ENCODE measurements at regions not wholly inside any gene's neighbourhood (a gene's known extent, or its start where the extent isn't known, plus 50 kb on each side); places are given as distances from the start of the nearest gene placed in this dataset.

DNA sequence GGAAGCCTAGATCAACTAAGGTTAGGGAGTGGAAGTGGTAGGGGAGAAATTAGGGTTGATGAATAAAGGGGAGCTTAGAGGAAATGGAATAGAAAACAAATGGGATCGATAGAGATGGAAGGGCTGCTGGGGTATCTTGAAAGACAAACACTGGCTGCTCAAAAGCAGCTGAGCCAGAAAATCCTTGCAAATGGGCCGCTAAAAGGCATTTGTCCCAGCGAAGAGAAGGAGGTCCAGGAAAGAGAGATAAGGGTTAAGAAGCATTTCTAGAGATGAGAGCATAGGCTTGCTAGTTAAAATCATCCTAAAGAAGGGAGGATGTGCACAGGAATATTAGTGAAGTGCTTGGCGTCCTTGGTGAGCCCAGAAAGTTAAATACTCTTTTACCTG lies 258.0 kb upstream of the CBLB start:
- TF ChIP-seq, protein P1, sequence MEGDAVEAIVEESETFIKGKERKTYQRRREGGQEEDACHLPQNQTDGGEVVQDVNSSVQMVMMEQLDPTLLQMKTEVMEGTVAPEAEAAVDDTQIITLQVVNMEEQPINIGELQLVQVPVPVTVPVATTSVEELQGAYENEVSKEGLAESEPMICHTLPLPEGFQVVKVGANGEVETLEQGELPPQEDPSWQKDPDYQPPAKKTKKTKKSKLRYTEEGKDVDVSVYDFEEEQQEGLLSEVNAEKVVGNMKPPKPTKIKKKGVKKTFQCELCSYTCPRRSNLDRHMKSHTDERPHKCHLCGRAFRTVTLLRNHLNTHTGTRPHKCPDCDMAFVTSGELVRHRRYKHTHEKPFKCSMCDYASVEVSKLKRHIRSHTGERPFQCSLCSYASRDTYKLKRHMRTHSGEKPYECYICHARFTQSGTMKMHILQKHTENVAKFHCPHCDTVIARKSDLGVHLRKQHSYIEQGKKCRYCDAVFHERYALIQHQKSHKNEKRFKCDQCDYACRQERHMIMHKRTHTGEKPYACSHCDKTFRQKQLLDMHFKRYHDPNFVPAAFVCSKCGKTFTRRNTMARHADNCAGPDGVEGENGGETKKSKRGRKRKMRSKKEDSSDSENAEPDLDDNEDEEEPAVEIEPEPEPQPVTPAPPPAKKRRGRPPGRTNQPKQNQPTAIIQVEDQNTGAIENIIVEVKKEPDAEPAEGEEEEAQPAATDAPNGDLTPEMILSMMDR (conservative IDR thresholded peaks at IDR 0.05 in 1 of 2, IDR thresholded peaks at IDR 0.05 in 1 of 2; ENCODE audit: extremely low read depth in 1 of 2, insufficient read depth in 1 of 2, low read depth in 1 of 2, low read length in 2 of 2): no peak
- TF ChIP-seq EZH2 (IDR thresholded peaks at IDR 0.05; ENCODE audit: borderline replicate concordance, low read length): no peak

Measured in mammary epithelial cell (primary cell).